ENCODE measurements at regions not wholly inside any gene's neighbourhood (a gene's known extent, or its start where the extent isn't known, plus 50 kb on each side); places are given as distances from the start of the nearest gene placed in this dataset.

DNA sequence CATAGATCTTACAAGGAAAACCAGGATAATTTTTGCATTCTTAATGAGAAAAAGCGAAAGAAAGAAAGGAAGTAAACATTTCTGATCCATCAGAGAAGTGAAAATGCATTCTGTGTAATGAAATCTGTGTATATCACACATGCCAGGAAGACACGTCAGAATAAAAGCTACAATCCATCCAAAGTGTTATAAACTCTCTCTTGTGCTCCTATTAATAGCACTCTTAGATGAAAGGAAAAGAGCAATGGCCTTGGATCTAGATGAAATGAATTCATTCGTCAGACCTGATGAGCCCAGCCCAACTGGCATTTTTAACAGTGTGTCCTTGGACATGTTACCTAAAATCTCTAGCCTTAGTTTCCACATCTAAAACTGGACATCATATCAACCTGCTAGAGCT is 885.5 kb downstream of the CDH11 start:
- DNase-seq (ENCODE audit: low read depth): no peak

DNA sequence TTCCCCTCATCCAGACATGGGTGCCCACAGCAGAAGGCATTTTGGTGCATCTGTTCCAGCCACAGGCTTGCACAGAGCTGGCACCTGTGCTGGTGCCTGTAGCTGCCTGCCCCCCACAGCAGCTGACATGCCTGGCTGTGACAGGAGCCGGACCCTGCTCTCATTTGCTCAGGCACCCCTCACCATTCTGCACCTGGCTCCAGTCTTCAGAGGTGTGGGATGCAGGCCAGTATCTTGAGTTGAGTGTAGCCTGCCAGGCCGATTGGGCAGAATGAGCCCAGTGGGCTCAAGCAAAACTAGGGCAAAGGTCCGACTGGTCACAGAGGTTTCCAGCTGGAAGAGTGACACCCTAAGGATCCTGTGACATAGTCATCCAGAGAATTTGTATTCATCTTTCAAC is 887.7 kb downstream of the CDH11 start:
- no peak for DNase-seq (ENCODE audit: low read depth)

DNA sequence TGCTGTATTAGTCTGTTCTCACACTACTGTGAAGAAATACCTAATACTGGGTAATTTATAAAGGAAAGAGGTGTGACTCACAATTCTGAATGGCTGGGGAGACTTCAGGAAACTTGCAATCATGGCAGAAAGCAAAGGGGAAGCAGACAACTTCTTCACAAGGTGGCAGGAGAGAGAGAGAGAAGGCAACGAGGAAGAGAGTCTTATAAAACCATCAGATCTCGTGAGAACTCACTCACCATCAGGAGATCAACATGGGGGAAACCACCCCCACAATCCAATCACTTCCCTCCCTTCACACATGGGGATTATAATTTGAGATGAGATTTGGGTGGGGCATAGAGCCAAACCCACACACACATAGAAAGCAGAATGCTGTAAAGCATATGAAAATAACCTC is 896.2 kb downstream of the CDH11 start:
- no peak for DNase-seq (ENCODE audit: low read depth)

DNA sequence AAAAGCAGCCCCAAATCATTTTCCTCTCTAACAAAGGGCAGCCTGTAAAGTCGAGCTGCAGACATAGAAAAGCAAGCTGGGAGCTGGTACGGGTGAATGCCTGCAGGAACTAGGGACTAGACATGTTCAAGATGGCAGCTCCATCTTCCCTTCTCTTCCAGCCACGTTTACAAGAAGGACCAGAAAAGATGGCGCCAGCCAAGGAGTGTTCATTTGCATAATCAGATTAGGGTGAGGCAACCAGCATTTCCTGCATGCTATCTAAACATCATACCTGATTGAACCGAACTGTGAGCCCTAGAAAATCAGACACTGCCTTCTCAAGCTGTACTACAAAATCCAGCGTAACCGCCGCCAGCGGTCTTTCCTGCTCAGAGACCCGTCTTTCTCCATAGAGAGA is 896.8 kb downstream of the CDH11 start:
- DNase-seq (ENCODE audit: low read depth): no peak

DNA sequence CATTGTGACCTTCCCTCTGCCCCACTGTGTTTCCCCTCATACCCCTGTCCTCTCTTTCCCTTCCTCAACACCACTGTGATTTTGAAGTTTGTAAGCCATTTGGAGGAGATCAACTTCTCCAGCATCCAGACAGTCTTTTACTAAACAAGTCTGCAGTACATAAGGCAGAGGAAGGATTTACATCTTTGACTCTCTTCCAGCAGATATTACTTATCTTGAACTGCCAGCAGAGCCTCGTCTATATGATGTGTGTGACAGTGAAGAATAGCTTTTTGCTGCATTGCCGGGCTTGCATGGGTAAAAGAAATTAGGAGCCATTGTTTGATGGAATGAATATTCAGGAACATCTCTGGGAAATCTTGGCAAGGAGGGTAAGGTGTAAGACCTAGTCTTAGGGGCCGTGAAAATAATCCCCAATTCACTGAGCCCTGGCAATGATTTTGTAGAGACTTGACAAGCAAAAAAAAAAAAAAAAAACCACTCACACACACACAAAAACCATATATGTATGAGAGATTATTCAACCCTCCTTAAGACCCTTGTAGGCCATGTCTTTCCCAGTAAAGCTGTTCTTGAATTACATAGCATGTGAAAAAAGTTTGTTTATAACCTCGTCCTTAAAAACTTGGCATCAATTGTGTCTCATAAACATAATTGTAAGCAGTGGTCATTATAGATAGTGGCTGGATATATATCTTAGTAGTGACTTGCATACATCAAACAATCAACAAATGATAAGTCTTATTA is 903.9 kb downstream of the CDH11 start:
- DNase-seq (ENCODE audit: low read depth): no peak

DNA sequence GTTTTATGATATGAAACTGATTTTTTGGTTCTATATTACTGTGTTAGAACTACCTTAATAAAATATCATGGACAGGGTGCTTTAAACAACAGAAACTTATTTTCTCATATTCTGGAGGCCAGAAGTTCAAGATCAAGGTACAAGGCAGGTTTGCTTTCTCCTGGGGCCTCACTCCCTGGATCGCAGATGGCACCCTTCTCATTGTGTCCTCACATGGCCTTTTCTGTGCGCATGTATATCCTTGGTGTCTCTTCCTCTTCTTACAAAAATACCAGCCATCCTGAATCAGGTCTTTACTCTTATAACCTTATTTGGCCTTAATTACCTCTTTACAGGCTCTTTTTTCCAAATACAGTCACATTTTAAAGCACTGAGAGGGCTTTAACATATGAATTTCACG is 906.1 kb downstream of the CDH11 start:
- DNase-seq (ENCODE audit: low read depth): no peak

DNA sequence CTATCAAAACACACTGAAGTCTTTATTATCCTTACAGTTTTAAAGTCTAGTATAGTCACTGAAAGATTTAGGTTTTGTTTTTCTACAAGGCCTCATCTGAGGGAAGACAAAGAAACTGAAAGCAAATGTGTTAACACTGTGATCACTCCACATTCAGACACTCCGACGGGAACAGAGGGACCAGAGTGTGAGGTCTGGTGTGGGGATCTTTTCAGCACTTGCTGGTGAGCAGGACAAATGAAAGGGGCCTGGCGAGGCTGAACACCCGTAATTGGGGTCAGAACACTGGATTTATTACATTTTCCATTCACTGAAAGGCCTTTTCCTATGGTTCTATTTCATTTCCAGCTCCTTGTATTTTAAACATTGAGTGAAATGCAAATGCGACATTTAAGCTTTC is 910.5 kb downstream of the CDH11 start:
- DNase-seq (ENCODE audit: low read depth): no peak

DNA sequence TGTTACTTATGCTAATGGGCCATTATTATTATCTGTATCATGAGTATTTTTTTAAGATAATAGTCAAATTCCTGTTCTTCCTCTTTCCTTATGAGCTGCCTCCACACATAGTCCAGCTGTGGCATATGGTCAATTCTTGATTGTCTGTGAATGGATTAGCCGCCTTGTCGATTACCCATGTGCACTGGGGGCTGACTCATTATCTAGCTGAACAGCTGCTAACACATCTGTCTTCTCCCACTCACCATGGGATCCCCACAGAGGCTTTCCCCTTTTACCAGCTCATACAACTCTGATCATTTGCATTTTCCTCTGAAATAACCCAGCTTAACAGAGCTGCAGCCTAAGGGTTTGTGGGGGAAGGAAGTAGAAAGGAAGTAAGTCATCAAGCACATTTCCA is 915.0 kb downstream of the CDH11 start:
- DNase-seq (ENCODE audit: low read depth): no peak

DNA sequence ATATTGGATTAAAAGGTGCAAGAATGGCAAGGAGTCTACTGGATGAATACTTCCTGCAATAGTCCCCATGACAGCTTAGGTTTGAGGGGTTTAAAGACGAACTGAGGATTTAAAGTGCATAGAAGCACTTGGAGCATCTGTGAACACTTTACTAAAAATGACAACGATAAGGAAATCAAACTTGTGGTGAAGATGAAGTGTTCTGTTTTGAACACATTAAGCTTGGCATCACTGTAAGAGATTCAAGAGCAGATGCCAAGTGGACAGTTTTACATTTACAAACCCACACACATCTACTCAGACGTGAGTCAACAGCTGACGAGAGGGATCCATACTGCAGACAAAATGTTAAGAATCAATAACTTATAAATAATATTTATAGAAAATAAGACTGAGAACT is 918.7 kb downstream of the CDH11 start:
- no peak for DNase-seq (ENCODE audit: low read depth)

DNA sequence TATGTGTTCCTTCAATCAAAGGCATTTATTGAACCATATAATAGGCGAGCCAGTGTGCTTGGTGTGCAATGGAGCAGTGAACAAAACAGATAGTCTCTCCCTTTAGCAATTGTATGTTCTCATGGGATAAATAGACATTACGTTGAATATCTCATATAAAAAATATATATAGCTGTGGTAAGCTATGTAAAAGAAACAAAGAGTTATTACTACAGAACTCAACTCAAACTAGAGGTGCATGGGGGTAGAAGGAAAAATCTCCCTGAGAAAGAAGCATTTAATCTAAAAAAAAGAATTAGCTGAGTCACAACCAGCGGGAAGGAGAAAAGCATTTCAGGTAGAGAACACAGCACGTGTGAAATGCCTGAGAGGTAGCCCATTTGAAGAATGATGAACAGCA is 919.3 kb downstream of the CDH11 start:
- DNase-seq (ENCODE audit: low read depth): no peak

DNA sequence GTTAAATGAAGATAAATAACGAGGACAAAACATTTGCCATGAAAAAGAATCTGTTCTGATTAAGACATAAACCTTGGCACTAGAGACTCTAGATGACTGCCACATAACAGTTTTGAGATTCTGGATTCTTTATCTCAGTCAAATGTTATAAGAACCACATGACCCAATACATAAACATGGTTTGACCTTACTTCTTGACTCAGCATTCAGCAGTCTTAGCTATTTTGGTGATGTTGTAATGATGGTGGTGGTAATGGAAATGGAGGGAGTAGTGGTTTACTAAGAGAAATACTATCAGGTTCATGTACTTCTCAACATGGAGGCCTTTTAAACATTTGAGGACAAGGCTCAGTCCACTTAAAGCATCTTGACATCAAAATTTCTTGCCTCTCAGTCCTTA is 925.4 kb downstream of the CDH11 start:
- DNase-seq (ENCODE audit: low read depth): peak; percentile 13

DNA sequence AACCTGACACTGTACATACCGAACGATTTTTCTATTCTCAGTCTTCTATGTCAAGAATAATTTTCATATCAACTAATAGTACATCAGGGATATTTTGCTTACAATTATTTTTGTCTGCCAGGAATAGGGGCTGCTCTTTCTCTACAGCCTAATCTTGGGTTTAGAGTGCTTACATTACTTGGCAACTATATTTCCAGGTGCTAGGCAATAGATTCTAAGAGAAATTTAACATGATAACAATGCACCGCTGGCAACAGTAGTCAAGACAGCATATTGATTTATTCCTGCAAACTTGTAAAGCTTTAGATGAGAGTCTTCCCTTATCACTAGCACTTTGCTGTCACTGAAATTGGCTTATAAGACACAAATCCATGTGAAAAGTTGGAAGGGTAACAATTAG is 935.9 kb downstream of the CDH11 start:
- no peak for DNase-seq (ENCODE audit: low read depth)

DNA sequence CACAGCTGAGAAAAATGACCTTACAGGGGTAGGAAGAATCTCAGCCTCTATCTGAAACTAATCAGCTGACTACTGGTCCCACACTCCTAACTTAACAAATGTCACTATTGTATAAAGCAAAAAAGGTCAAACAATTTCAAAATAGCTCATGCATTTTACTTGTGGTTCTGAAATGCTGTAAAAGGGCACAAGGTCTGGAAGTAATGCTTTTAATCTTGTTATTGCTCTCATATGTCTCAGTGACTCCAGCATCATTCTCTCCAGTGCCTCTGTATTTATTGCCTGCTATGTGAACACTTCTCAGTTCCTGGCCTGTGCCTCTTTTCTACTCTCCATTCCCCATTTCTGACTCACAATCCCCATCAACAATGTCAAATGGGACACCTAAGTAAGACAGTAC is 937.7 kb downstream of the CDH11 start:
- DNase-seq (ENCODE audit: low read depth): peak; percentile 21

DNA sequence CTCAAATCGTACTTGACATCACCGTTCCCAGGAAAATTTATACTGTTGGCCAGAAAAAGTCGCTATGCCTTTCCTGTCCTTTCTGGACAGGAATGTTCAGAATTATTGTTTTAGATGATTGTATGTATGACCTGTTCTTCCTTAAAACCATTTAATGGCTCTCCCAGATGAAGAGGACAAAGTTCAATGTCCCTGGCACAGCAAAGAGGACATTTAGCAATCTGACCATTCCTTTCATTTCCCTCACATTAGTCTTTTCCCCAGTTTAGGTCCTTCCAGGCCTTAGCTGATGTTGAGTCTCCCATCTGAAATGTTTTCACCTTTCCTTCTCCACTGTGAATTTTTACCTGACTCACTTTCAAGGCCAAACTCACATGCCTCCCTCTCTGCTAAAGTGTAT is 938.9 kb downstream of the CDH11 start:
- DNase-seq (ENCODE audit: low read depth): no peak

DNA sequence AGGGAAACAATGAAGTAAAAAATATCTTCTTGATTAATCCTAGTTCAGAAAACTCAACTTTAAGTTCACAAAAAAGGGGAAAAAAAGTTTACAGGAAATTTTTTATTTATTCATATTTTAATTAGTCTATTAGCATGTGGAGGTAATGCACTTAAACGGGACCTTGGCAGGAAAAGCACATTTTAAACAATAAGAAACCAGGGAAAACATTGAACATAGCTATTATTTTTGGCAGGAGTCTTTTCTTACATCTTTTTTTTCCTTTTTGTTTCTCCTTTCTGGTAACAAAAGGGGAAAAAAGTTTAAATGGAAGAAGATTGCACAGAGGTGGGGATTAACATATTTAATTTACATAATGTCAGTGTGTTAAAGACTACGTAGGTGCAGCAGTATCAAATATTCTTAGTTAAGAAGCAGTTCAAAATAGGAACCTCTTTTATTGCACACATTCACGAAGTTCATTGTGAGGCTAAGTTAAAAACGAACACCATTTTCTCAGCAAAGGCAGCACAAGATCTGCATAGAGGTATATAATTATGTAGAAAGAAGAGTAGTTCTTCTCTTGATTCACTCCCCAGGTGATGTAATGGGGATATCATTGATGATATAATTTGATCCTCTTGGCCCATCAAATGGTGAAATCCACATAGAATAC is 940.5 kb downstream of the CDH11 start:
- no peak for DNase-seq (ENCODE audit: low read depth)

DNA sequence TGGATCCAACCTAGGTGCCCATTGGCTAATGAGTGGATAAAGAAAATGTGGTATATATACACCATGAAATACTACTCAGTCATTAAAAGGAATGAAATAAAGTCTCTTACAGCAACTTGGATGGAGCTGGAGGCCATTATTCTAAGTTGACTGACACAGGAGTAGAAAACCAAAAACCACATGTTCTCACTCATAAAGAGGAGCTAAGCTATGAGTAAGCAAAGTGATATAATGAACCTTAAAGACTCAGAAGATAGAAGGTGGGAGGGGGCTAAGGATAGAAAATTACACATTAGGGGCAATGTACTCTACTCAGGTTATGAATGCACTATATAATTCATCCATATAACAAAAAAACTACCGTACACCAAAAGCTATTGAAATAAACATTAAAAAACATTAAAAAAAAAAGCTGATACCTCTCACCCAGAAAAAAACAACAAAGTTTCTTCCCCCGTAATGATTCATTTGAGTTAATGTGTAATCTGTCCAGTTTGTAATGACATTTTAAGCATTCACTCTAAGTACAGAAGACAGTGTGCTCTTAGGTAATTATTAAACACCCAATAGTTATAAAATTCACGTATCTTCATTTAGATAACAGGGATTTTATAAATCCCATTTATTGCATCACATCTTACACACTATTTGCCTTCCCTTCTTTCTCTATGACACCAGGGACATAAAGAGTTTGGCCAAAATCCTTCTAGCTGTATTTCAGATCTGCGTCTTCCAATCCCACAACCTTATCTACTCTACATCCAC is 941.5 kb downstream of the CDH11 start:
- no peak for DNase-seq (ENCODE audit: low read depth)

DNA sequence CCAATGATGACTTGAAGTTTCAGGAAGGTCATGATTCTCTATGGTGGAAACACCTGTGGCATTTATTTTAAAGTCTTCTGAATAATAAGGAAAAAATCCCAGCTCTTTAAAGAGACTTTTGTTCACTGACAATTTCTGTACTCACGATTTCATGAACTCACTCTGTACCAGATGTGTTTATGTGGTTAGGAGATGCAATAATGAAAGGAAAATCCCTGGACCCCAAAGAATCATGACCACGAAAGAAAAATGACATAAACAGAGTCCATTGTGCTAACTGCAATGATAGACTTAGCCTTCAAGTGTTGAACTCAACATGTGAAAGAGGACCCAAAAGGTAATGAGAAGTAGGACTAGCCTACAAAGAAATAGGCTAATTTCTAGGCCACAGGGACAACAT is 947.5 kb downstream of the CDH11 start:
- DNase-seq (ENCODE audit: low read depth): no peak

DNA sequence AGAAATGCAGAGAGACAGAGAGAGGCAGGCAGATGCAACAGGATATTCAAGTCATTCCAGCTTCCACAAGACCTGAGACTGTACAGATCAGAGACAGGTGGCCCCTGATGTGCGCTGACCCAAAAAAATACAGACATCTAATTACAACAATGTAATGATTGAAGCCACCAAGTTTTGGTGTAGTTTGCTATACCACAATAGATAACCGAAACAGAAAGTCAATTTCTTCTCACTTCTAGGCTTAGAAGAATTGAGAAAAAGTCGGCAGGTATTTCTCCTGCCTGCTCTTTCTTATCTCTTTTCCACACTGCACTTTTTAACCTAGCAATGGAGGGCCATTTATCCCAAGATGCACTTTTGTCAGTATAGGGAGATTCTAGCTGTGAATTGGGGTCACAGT is 949.2 kb downstream of the CDH11 start:
- no peak for DNase-seq (ENCODE audit: low read depth)

DNA sequence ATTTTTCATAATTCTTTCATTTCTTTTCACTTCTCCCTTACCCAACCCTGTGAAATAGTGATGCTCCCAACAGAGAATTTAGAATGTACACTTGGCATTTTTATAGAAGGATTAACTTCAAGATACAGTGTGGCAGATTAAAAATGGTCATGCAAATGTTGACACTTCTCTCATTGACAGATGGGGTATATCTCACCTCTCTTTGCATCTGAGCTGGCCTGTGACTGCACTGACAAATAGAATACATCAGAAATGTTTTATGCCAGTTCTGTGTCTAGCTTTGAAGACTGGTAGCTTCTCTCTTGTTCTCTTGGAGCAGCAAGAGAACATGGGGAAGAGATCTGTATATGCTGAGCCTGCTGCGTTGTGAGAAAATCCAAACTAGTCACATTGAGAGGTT is 949.6 kb downstream of the CDH11 start:
- no peak for DNase-seq (ENCODE audit: low read depth)

DNA sequence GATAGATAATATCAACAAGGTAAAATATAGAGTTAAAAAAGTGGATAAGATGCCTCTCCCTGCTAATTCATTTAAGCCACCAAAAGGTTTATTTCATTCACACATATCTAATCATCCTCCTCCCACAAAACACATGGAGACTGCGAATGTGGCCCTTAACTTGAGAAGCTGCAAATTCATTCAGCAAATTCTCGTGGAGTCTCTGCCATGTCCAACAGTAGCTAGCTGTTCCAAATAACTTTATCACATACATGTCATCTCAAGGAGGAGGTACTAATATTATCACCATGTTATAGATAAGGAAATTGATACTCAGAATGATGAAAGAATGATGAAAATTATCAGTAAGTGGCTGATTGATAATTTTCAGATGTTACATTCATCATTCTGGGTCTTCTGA is 950.2 kb downstream of the CDH11 start:
- DNase-seq (ENCODE audit: low read depth): no peak

DNA sequence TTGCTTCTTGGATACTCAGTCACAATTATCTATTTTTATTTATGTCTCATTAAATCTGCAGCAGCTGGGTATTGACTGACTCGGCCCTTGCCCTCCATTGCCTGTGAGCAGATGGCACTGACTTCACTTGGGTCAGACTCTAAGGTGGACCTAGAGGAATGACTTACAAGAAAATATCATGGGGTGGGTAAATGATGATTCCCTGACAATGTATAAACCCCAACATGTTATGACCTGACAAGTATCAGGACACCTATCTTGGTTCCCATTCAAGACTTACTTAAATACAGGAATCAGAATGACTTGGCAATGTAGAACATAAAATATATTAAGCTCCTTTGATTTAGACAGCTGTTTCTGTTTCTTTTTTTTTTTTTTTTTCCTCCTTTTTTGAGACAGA is 953.5 kb downstream of the CDH11 start:
- no peak for DNase-seq (ENCODE audit: low read depth)

DNA sequence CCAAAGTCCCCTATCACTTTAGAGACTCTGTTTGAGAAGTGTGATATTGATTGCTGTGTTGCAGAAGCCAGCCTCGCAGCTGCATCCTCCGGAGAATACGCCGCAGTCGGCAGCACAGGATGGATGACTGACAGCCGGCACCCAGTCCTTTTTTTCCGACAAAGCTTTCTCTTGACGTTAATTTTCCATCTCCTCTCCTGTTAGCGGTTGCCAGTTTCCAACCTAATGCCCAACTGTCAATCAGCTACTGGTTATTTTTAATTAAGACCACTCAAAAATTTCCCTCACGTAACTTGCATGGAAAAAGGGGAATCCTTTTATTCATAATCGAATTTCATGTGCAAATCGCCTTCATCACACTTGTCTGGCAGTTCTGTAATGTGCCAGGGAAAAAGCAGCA is 953.9 kb downstream of the CDH11 start:
- no peak for DNase-seq (ENCODE audit: low read depth)

DNA sequence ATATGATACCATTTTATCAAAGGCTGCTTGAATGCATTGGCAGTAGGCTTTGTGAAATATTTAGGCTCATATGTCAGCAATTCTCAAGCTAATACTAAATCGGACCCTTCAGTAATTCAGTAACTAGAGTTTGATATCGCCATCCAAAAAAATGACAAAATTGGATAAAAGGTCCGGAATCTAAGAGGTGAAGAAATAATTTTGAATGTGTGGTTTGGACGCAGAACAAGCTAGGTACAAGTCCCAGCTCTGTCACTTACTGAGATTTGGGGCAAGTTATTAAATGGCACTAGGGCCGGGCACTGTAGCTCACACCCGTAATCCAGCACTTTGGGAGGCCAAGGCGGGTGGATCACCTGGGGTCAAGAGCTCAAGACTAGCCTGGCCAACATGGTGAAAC is 956.5 kb downstream of the CDH11 start:
- DNase-seq (ENCODE audit: low read depth): no peak
